ENCODE measurements at regions not wholly inside any gene's neighbourhood (a gene's known extent, or its start where the extent isn't known, plus 50 kb on each side); places are given as distances from the start of the nearest gene placed in this dataset.

DNA sequence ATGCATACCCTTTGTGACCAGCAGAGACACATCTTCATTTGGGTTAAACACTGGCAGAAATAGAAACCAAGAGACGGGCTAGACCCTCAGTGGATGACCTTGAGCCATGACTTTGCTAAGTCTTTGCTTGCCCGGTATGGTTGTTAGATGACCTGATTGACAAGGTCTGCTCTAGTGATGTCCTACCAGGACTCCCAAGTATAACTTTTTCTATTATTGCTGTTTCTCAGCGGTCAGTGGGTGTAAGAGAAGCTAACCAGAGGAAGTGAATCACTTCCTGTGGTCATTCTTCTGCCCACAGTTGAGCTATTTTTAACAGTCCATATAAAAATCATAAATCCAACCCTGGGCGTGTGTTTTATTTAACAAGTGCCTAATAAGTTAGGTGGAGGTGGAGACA, 126.2 kb upstream of the ETS2 start:
- TF ChIP-seq CTCF (IDR thresholded peaks at IDR 0.05; ENCODE audit: low read length) (no peak), EZH2phosphoT487 (IDR thresholded peaks at IDR 0.05; ENCODE audit: low read length) (no peak), EZH2 (optimal IDR thresholded peaks at IDR 0.05; ENCODE audit: low read depth, low read length) (no peak)

All from MM.1S (cell line).